Brain microvascular endothelial cell (primary cell): ENCODE measurements at regions not wholly inside any gene's neighbourhood (a gene's known extent, or its start where the extent isn't known, plus 50 kb on each side); places are given as distances from the start of the nearest gene placed in this dataset.

ENCODE experiments used
- DNase-seq: peaks from one replicate; pipeline ENCODE4 v3.0.0-alpha.2; 2020
- H3K27ac ChIP-seq: fragments of 250-450 bp; sonication (Bioruptor Pico); 2 replicates; pipeline ENCODE4 v1.5.1; 2020; ENCODE audit warnings: mild to moderate bottlenecking, moderate library complexity
- H3K27me3 ChIP-seq: fragments of 250-450 bp; sonication (Bioruptor Pico); replicated peaks from 2 replicates; pipeline ENCODE4 v1.5.1; 2020; ENCODE audit warnings: mild to moderate bottlenecking
- H3K36me3 ChIP-seq: fragments of 250-450 bp; sonication (Bioruptor Pico); replicated peaks from 2 replicates; pipeline ENCODE4 v1.5.1; 2020; ENCODE audit warnings: mild to moderate bottlenecking
- H3K4me3 ChIP-seq: 2 replicates; pipeline ENCODE4 v1.5.1; 2011; ENCODE audit warnings: low read depth, mild to moderate bottlenecking, control low read depth, low read length, moderate library complexity
- CTCF ChIP-seq: IDR thresholded peaks from 2 replicates; pipeline ENCODE4 v1.5.1; 2011; ENCODE audit warnings: low read depth, mild to moderate bottlenecking, moderate library complexity, low read length, control low read depth, inconsistent platforms; ENCODE audit errors: missing control alignments
- in situ Hi-C: cut with HindIII; loops from 2 replicates; pipeline ENCODE4 v1.10.0; 2017; ENCODE audit warnings: low sequenced_read_pairs, low pct_ligation_motif_present

GRCh38 chr15:70469182-70469581 is 294.2 kb downstream of the UACA start:
- H3K36me3 ChIP-seq, result no peaks in the 10 kb centered on the region
- no peak overlapping the region for H3K27ac ChIP-seq
- no peaks in the 10 kb centered on the region for H3K27me3 ChIP-seq
- TF ChIP-seq CTCF, result no peak
- no peak for DNase-seq
- in situ Hi-C loops, result no loop called here
- H3K4me3 ChIP-seq, result no peak overlapping the region

- in situ Hi-C loops, result no loop called here
- H3K36me3 ChIP-seq, result no peaks in the 10 kb centered on the region
- H3K27ac ChIP-seq, result no peak overlapping the region
- TF ChIP-seq CTCF, result peak; percentile 92
- no peak overlapping the region for H3K4me3 ChIP-seq
- H3K27me3 ChIP-seq, result no peaks in the 10 kb centered on the region
- DNase-seq, result peak; percentile 52
Observed at GRCh38 chr15:70466895-70467529, 296.3 kb downstream of the UACA start.

GRCh38 chr15:70466305-70466704 is 297.1 kb downstream of the UACA start:
- in situ Hi-C loops, result no loop called here
- no peaks in the 10 kb centered on the region for H3K27me3 ChIP-seq

GRCh38 chr15:70465812-70466211 is 297.5 kb downstream of the UACA start:
- H3K27ac ChIP-seq, result no peak overlapping the region
- DNase-seq, result no peak
- H3K27me3 ChIP-seq, result no peaks in the 10 kb centered on the region
- TF ChIP-seq CTCF, result no peak
- no peaks in the 10 kb centered on the region for H3K36me3 ChIP-seq
- H3K4me3 ChIP-seq, result no peak overlapping the region
- in situ Hi-C loops, result no loop called here

More at GRCh38 chr15:70466305-70466704, 297.1 kb downstream of the UACA start:
- Histone ChIP-seq H3K36me3 (no peaks in the 10 kb centered on the region), H3K27ac (no peak overlapping the region), H3K4me3 (no peak overlapping the region)
- DNase-seq, result no peak
- TF ChIP-seq CTCF, result no peak

GRCh38 chr15:70463453-70463834 is 299.9 kb downstream of the UACA start:
- in situ Hi-C loops, result no loop called here
- no peak overlapping the region for H3K4me3 ChIP-seq
- no peak overlapping the region for H3K27ac ChIP-seq
- no peaks in the 10 kb centered on the region for H3K27me3 ChIP-seq
- DNase-seq, result no peak
- H3K36me3 ChIP-seq, result no peaks in the 10 kb centered on the region
- TF ChIP-seq CTCF, result no peak

- no peaks in the 10 kb centered on the region for H3K36me3 ChIP-seq
- in situ Hi-C loops, result no loop called here
- H3K27ac ChIP-seq, result no peak overlapping the region
- no peak for DNase-seq
- H3K27me3 ChIP-seq, result no peaks in the 10 kb centered on the region
- no peak overlapping the region for H3K4me3 ChIP-seq
- no peak for TF ChIP-seq CTCF
Observed at GRCh38 chr15:70461992-70462391, 301.4 kb downstream of the UACA start.
